ENCODE measurements at regions not wholly inside any gene's neighbourhood (a gene's known extent, or its start where the extent isn't known, plus 50 kb on each side); places are given as distances from the start of the nearest gene placed in this dataset.
"Not testable (repeated sequence)": the region's sequence is repeated elsewhere in the genome, so short reads cannot be mapped to it uniquely, and the experiment has no call there.

DNA sequence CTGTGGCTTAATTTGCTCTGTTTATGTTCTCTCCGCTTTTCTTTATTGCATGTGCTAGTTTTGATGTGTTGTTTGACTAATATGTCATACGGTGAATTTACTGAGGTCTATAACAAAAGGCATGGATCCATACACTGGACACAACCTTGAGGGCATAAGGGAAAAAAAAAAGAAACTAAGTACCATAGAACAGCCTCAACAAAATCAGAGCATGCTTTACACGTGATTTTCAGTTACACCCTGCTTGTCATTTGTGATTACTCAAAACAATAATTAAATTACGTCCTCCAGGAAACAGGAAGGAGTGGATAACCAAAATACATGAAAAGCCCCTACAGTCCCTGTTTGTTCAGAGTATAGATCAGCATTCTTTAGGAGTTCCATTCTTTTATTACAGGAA, 150.5 kb downstream of the CRPPA start:
- no peak for DNase-seq (ENCODE audit: missing footprints)
- ATAC-seq = no peak
- intact Hi-C loops (cut with DNase I) = no loop called here

GRCh38 chr7:16268821-16269768, 152.2 kb downstream of the CRPPA start:
- peak; percentile 57 for ATAC-seq
- intact Hi-C loops (cut with DNase I) = no loop called here
- DNase-seq (ENCODE audit: missing footprints) = no peak

DNA sequence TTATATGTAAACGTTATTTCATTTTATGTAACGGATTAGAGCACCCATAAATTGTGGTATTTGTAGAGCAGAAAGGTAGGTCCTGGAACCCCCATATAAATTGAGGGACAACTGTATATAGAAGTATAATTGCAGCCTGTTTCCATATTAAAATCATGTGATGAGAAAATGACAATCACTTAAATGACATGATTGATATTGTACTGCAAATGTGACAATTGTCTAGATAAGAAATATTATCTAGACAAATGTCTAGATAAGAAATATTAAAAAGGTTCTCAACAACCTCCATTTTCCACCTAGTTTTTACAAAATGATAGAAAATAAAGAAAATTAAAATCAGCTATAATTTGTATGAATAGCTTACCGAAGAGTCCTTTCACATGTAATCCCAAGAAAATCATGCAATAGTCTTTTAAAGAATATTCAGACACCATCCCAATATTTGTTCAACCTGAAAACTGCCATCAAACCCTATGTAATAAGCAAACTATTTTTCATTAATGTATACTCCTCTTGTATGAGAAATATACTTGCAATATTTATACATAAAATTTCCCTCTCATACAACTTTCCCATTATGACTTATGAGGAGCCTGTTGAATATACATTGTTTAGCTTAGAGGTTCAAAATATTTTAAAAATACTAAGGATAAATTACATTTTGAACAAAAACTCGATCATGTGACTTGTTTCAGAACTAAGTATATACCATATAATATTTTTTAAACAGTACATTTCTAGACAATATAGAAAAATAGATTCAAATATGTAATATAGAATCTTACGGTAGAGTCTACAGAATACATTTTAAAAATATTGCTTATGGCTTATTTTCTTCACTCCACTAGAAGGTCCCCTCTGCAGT, 153.2 kb downstream of the CRPPA start:
- DNase-seq (ENCODE audit: missing footprints) (no peak), ATAC-seq (no peak)
- intact Hi-C loops (cut with DNase I) = no loop called here

DNA sequence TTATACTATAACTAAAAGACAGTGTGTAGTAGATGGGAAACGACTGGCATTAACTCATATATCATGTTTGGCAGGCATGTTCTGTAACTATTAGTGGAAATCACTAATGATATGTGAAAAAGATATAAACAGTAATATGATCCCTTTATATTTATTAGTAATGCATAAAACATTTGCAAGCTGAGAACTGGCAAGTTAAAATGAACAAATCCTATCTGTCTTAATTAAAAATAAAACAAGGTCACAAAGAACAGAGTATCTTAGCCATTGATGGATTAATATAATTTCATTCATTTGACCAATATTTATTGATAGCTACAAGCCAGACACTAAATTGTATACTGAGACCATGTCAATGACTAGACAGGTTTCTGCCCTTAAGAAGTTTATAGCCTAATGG, 154.5 kb downstream of the CRPPA start:
- no peak for DNase-seq (ENCODE audit: missing footprints)
- intact Hi-C loops (cut with DNase I) = no loop called here
- ATAC-seq = no peak

DNA sequence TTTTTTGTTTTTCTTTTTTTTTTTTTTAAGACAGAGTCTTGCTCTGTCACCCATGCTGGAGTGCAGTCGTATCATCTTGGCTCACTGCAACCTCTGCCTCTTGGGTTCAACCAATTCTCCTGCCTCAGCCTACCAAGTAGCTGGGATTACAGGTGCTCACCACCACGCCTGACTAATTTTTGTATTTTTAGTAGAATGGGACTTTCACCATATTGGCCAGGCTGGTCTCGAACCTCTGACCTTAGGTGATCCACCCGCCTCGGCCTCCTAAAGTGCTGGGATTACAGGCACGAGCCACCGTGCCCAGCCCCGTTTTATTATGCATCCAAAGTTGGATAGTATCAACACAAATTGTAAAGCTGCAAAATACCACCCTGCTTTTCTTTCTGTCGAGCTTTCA, 154.9 kb downstream of the CRPPA start:
- DNase-seq (ENCODE audit: missing footprints); intact Hi-C loops (cut with DNase I); ATAC-seq: not testable (repeated sequence)

DNA sequence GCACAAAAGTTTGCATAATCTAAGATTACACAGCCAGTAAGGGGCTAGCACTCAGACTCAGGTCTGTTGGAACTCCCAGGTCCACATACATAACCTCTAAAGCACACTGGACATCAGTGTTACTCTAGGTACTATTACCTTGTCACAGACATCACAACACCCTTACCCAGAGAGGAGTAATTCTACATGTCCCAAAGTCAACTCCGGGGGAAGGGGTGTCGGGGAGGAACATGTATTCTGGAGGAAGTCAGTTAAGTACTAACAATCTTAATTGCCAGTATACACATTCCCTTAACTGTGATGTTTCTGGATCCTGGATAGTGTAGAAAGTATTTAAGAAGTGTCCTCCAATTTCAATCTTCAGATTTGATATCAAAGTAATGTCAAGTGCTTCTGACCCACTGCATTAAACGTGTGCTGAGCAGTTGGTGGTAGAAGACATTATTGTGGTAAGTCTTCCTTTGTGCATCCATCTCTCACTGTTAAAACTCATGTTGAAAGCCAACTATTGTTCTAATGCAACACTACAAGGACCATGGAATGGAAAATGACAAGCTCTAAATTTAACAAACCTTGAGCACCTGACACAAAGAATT, 155.4 kb downstream of the CRPPA start:
- no peak for DNase-seq (ENCODE audit: missing footprints)
- no peak for ATAC-seq
- intact Hi-C loops (cut with DNase I) = no loop called here

GRCh38 chr7:16264823-16265804, 156.2 kb downstream of the CRPPA start:
- no peak for DNase-seq (ENCODE audit: missing footprints)
- ATAC-seq = no peak
- intact Hi-C loops (cut with DNase I) = no loop called here

GRCh38 chr7:16264036-16264819, 157.1 kb downstream of the CRPPA start:
- intact Hi-C loops (cut with DNase I) = no loop called here
- no peak for DNase-seq (ENCODE audit: missing footprints)
- ATAC-seq = no peak

- intact Hi-C loops (cut with DNase I); DNase-seq (ENCODE audit: missing footprints); ATAC-seq: not testable (repeated sequence)
Observed at GRCh38 chr7:16263377-16263776, 158.0 kb downstream of the CRPPA start.

GRCh38 chr7:16261654-16262053, 159.7 kb downstream of the CRPPA start:
- intact Hi-C loops (cut with DNase I) = no loop called here
- DNase-seq (ENCODE audit: missing footprints) = no peak
- ATAC-seq = no peak

GRCh38 chr7:16261100-16261499, 160.2 kb downstream of the CRPPA start:
- ATAC-seq = no peak
- DNase-seq (ENCODE audit: missing footprints) = no peak

GRCh38 chr7:16260236-16260728, 161.1 kb downstream of the CRPPA start:
- intact Hi-C loops (cut with DNase I) = no loop called here
- DNase-seq (ENCODE audit: missing footprints) (no peak), ATAC-seq (no peak)

More at GRCh38 chr7:16261100-16261499, 160.2 kb downstream of the CRPPA start:
- intact Hi-C loops (cut with DNase I) = no loop called here

DNA sequence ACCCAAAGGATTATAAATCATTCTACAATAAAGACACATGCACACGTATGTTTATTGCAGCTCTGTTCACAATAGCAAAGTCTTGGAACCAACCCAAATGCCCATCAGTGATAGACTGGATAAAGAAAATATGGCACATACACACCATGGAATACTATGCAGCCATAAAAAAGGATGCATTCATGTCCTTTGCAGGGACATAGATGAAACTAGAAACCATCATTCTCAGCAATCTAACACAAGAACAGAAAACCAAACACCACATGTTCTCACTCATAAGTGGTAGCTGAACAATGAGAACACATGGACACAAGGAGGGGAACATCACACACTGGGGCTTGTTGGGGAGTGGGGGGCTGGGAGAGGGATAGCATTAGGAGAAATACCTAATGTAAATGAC, 164.9 kb downstream of the CRPPA start:
- intact Hi-C loops (cut with DNase I); DNase-seq (ENCODE audit: missing footprints); ATAC-seq: not testable (repeated sequence)

DNA sequence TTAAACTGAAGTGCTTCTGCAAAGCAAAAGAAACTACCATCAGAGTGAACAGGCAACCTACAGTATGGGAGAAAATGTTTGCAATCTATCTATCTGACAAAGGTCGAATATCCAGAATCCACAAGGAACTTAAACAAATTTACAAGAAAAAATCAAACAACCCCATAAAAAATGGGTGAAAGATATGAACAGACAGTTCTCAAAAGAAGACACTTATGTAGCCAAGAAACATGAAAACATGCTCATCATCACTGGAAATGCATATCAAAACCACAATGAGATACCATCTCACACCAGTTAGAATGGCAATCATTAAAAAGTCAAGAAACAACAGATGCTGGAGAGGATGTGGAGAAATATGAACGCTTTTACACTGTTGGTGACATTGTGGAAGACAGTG, 165.4 kb downstream of the CRPPA start:
- intact Hi-C loops (cut with DNase I); DNase-seq (ENCODE audit: missing footprints); ATAC-seq: not testable (repeated sequence)

DNA sequence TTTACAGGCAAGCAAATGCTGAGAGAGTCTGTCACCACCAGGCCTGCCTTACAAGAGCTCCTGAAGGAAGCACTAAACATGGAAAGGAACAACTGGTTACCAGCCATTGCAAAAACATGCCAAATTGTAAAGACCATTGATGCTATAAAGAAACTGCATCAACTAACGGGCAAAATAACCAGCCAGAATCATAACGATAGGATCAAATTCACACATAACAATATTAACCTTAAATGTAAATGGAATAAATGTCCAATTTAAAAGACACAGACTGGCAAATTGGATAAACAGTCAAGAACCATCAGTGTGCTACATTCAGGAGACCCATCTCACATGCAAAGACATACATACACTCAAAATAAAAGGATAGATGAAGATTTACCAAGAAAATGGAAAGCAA, 170.7 kb downstream of the CRPPA start:
- ATAC-seq; intact Hi-C loops (cut with DNase I); DNase-seq (ENCODE audit: missing footprints): not testable (repeated sequence)

GRCh38 chr7:16249204-16249603, 172.1 kb downstream of the CRPPA start:
- intact Hi-C loops (cut with DNase I); ATAC-seq; DNase-seq (ENCODE audit: missing footprints): not testable (repeated sequence)

DNA sequence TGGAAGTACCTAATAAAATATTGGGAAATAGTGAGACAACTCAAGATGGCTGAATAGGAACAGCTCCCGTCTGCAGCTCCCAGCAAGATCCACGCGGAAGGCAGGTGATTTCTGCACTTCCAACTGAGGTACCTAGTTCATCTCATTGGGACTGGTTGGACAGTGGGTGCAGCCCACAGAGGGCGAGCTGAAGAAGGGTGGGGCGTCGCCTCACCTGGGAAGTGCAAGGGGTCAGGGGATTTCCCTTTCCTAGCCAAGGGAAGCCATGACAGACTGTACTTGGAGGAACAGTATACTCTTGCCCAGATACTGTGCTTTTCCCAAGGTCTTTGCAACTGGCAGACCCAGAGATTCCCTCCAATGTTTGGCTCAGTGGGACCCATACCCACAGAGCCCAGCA, 172.8 kb downstream of the CRPPA start:
- DNase-seq (ENCODE audit: missing footprints); intact Hi-C loops (cut with DNase I); ATAC-seq: not testable (repeated sequence)
